GM21390 (cell line): ENCODE measurements at regions not wholly inside any gene's neighbourhood (a gene's known extent, or its start where the extent isn't known, plus 50 kb on each side); places are given as distances from the start of the nearest gene placed in this dataset.
"Not testable (repeated sequence)": the region's sequence is repeated elsewhere in the genome, so short reads cannot be mapped to it uniquely, and the experiment has no call there.

ENCODE experiments used
- ATAC-seq: cut with Tn5 transposase; IDR thresholded peaks from one replicate; pipeline ENCODE4 v1.9.1; 2021; ENCODE audit not compliant: unreplicated experiment

DNA sequence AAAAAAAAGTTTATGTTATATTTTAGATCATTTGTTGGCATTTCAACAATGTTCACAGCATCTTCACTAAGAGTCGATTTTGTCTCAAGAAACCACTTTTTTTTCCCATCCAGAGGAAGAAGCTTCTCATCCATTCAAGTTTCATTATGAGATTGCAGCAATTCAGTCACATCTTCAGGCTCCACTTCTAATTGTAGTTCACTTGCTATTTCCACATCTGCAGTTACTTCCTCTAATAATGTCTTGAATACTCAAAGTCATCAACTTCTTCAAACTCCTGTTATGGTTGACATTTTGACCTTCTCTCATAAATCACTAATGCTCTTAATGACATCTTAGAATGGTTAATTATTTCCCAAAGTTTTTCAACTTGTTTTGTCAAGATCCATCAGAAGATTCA is 61.3 kb upstream of the CHORDC1 start:
- no peak for ATAC-seq

DNA sequence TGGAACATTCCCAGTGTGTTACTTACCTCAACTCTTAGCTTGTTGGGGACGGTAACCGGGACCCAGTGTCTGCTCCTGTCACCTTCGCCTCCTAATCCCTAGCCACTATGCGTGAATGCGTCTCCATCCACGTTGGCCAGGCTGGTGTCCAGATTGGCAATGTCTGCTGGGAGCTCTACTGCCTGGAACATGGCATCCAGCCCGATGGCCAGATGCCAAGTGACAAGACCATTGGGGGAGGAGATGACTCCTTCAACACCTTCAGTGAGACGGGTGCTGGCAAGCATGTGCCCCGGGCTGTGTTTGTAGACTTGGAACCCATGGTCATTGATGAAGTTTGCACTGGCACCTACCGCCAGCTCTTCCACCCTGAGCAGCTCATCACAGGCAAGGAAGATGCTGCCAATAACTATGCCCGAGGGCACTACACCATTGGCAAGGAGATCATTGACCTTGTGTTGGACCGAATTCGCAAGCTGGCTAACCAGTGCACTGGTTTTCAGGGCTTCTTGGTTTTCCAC is 59.8 kb upstream of the CHORDC1 start:
- ATAC-seq: not testable (repeated sequence)

DNA sequence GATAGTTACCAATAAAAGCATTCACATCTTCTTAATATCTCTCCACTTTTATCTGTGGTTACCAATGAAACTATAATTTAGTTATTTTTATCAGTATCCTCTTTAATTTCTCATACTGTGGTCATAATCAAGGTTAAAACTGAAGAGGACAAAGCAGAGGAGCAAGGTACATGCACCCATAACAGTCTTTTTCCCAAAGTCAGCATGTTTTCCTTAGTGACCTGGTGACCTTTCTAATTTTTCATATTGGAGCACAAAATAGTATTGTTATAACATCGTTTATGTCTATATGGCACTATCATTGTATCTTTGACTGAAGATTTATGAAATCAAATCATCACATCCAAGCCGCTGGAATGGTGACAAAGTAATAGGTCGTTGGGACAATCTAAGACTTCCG is 51.5 kb upstream of the CHORDC1 start:
- ATAC-seq: no peak
